Keratinocyte (primary cell): ENCODE measurements at regions not wholly inside any gene's neighbourhood (a gene's known extent, or its start where the extent isn't known, plus 50 kb on each side); places are given as distances from the start of the nearest gene placed in this dataset.

Experiments
- CTCF ChIP-seq, 3 experiments: IDR thresholded peaks in 1 of 3; conservative IDR thresholded peaks in 1 of 3; optimal IDR thresholded peaks in 1 of 3; 2 replicates in 2 of 3; 3 replicates in 1 of 3; pipeline versions ENCODE3 to v1.5.1; 2011; ENCODE audit warnings: low read length in 3 of 3, mild to moderate bottlenecking in 3 of 3, moderate library complexity in 2 of 3, control low read depth in 1 of 3, inconsistent platforms in 1 of 3; ENCODE audit not compliant: insufficient read depth in 2 of 3; ENCODE audit errors: extremely low read depth in 1 of 3
- EZH2 ChIP-seq: IDR thresholded peaks from one replicate; pipeline ENCODE4 v1.6.1; 2012; ENCODE audit warnings: inconsistent platforms, mild to moderate bottlenecking, low read length, moderate library complexity

GRCh38 chr1:3976821-3977220 lies 76.7 kb upstream of the C1orf174 start:
- TF ChIP-seq CTCF (optimal IDR thresholded peaks at IDR 0.05 in 1 of 3, IDR thresholded peaks at IDR 0.05 in 1 of 3, conservative IDR thresholded peaks at IDR 0.05 in 1 of 3; ENCODE audit: extremely low read depth in 1 of 3, insufficient read depth in 2 of 3, low read length in 3 of 3) (no peak), EZH2 (no peak)
